Fibroblast of villous mesenchyme (primary cell): ENCODE measurements at regions not wholly inside any gene's neighbourhood (a gene's known extent, or its start where the extent isn't known, plus 50 kb on each side); places are given as distances from the start of the nearest gene placed in this dataset.

Experiments
- DNase-seq: peaks from one replicate; pipeline ENCODE4 v3.0.0-alpha.2; 2010; ENCODE audit warnings: low read depth
- H3K4me3 ChIP-seq: 2 replicates; pipeline ENCODE4 v1.5.1; 2011; ENCODE audit warnings: low read depth, mild to moderate bottlenecking, low read length
- CTCF ChIP-seq: IDR thresholded peaks from 2 replicates; pipeline ENCODE4 v1.5.1; 2012; ENCODE audit warnings: low read depth, mild to moderate bottlenecking, low read length; ENCODE audit not compliant: insufficient read depth

- DNase-seq, result no peak
- H3K4me3 ChIP-seq, result no peak overlapping the region
- TF ChIP-seq CTCF, result no peak
Observed at GRCh38 chr13:63948045-63948444, 2532.4 kb upstream of the PCDH20 start.

GRCh38 chr13:63944911-63945310 lies 2529.3 kb upstream of the PCDH20 start:
- TF ChIP-seq CTCF, result no peak
- DNase-seq, result no peak
- H3K4me3 ChIP-seq, result no peak overlapping the region

- no peak overlapping the region for H3K4me3 ChIP-seq
- no peak for DNase-seq
- TF ChIP-seq CTCF, result no peak
Observed at GRCh38 chr13:63942372-63942771, 2526.7 kb upstream of the PCDH20 start.

GRCh38 chr13:63938851-63939250 lies 2523.2 kb upstream of the PCDH20 start:
- H3K4me3 ChIP-seq, result no peak overlapping the region
- TF ChIP-seq CTCF, result no peak
- no peak for DNase-seq

- no peak overlapping the region for H3K4me3 ChIP-seq
- DNase-seq, result no peak
- no peak for TF ChIP-seq CTCF
Observed at GRCh38 chr13:63910511-63910910, 2494.9 kb upstream of the PCDH20 start.

- no peak for DNase-seq
- H3K4me3 ChIP-seq, result no peak overlapping the region
- no peak for TF ChIP-seq CTCF
Observed at GRCh38 chr13:63909726-63910375, 2494.2 kb upstream of the PCDH20 start.

GRCh38 chr13:63902141-63902540 lies 2486.5 kb upstream of the PCDH20 start:
- no peak for TF ChIP-seq CTCF

More at GRCh38 chr13:63902141-63902540, 2486.5 kb upstream of the PCDH20 start:
- no peak for DNase-seq
- no peak overlapping the region for H3K4me3 ChIP-seq
